HEK293 (cell line): ENCODE measurements at regions not wholly inside any gene's neighbourhood (a gene's known extent, or its start where the extent isn't known, plus 50 kb on each side); places are given as distances from the start of the nearest gene placed in this dataset.

Experiments used
- CTCF ChIA-PET: fragments of 350-600 bp; formaldehyde crosslinking; extraction: SDS; loops from one replicate; lab custom pipeline; 2021; ENCODE audit warnings: antibody characterized with exemption; lab: Yijun Ruan, JAX
- POLR2A ChIA-PET: fragments of 300-600 bp; formaldehyde crosslinking; extraction: SDS; loops from one replicate; lab custom pipeline; 2020; ENCODE audit warnings: antibody characterized with exemption, inconsistent platforms; lab: Yijun Ruan, JAX
- H3K27ac ChIP-seq: fragments of 200-500 bp; sonication (Bioruptor generic); 2 replicates; pipeline ENCODE4 v1.5.1; 2014; ENCODE audit warnings: low read depth, low read length, control low read depth, inconsistent platforms; ENCODE audit errors: extremely low read depth
- H3K36me3 ChIP-seq, 2 experiments: fragments of 200-500 bp in 1 of 2; sonication (Bioruptor generic) in 1 of 2; 1 replicate in 1 of 2; 2 replicates in 1 of 2; pipeline ENCODE4 v1.5.1; 2014 to 2017; ENCODE audit warnings: inconsistent platforms in 2 of 2, low read length in 2 of 2; ENCODE audit not compliant: control insufficient read depth in 2 of 2, insufficient read depth in 1 of 2
- H3K4me1 ChIP-seq: fragments of 200-500 bp; sonication (Bioruptor generic); 2 replicates; pipeline ENCODE4 v1.5.1; 2014; ENCODE audit warnings: mild to moderate bottlenecking, low read length, inconsistent platforms; ENCODE audit not compliant: control insufficient read depth, insufficient read depth
- H3K4me3 ChIP-seq: 2 replicates; pipeline ENCODE4 v1.5.1; 2011; ENCODE audit warnings: low read depth, mild to moderate bottlenecking, control low read depth, low read length, moderate library complexity
- H3K9me3 ChIP-seq: fragments of 200-500 bp; sonication (Bioruptor generic); 2 replicates; pipeline ENCODE4 v1.5.1; 2014; ENCODE audit warnings: low read depth, low read length, inconsistent platforms; ENCODE audit not compliant: control insufficient read depth, insufficient read depth
- BCL11A ChIP-seq: fragments of 450-650 bp; formaldehyde crosslinking; IDR thresholded peaks from 2 replicates; pipeline ENCODE4 v1.5.1; 2016; ENCODE audit warnings: low read depth, missing biosample characterization, missing genetic modification characterization
- BCL11B ChIP-seq: fragments of 450-650 bp; formaldehyde crosslinking; IDR thresholded peaks from 2 replicates; pipeline ENCODE4 v1.5.1; 2016; ENCODE audit warnings: low read depth, missing biosample characterization, missing genetic modification characterization
- GFI1B ChIP-seq: fragments of 450-650 bp; formaldehyde crosslinking; IDR thresholded peaks from 2 replicates; pipeline ENCODE4 v1.5.1; 2016; ENCODE audit warnings: missing biosample characterization, missing genetic modification characterization
- KLF1 ChIP-seq: fragments of 450-650 bp; formaldehyde crosslinking; IDR thresholded peaks from 2 replicates; pipeline ENCODE4 v1.5.1; 2016; ENCODE audit warnings: missing biosample characterization, missing genetic modification characterization
- KLF7 ChIP-seq: fragments of 450-650 bp; formaldehyde crosslinking; IDR thresholded peaks from 2 replicates; pipeline ENCODE4 v1.5.1; 2016; ENCODE audit warnings: missing biosample characterization, missing genetic modification characterization, borderline replicate concordance
- KLF9 ChIP-seq: fragments of 450-650 bp; formaldehyde crosslinking; IDR thresholded peaks from 2 replicates; pipeline ENCODE4 v1.5.1; 2016; ENCODE audit warnings: missing biosample characterization, missing genetic modification characterization, low read depth
- MZF1 ChIP-seq: fragments of 450-650 bp; formaldehyde crosslinking; IDR thresholded peaks from 2 replicates; pipeline ENCODE4 v1.5.1; 2017; ENCODE audit warnings: missing biosample characterization, missing genetic modification characterization, borderline replicate concordance
- OSR2 ChIP-seq: fragments of 450-650 bp; formaldehyde crosslinking; IDR thresholded peaks from 2 replicates; pipeline ENCODE4 v1.5.1; 2016; ENCODE audit warnings: missing biosample characterization, missing genetic modification characterization
- WT1 ChIP-seq: fragments of 450-650 bp; formaldehyde crosslinking; IDR thresholded peaks from 2 replicates; pipeline ENCODE4 v1.5.1; 2016; ENCODE audit warnings: missing biosample characterization, missing genetic modification characterization
- ZFHX2 ChIP-seq: fragments of 450-650 bp; formaldehyde crosslinking; conservative IDR thresholded peaks from 2 replicates; pipeline ENCODE4 v1.5.1; 2016; ENCODE audit warnings: missing biosample characterization, missing genetic modification characterization
- ZFP41 ChIP-seq: fragments of 450-650 bp; formaldehyde crosslinking; IDR thresholded peaks from 2 replicates; pipeline ENCODE4 v1.5.1; 2016; ENCODE audit warnings: missing biosample characterization, missing genetic modification characterization, borderline replicate concordance
- ZFP69B ChIP-seq: fragments of 450-650 bp; formaldehyde crosslinking; IDR thresholded peaks from 2 replicates; pipeline ENCODE4 v1.5.1; 2016; ENCODE audit warnings: missing biosample characterization, missing genetic modification characterization
- ZNF19 ChIP-seq: fragments of 450-650 bp; formaldehyde crosslinking; IDR thresholded peaks from 2 replicates; pipeline ENCODE4; 2016; ENCODE audit warnings: missing biosample characterization, missing genetic modification characterization, low read depth
- ZNF248 ChIP-seq: fragments of 450-650 bp; formaldehyde crosslinking; IDR thresholded peaks from 2 replicates; pipeline ENCODE4 v1.5.1; 2017; ENCODE audit warnings: missing biosample characterization, missing genetic modification characterization
- ZNF324 ChIP-seq: fragments of 450-650 bp; formaldehyde crosslinking; IDR thresholded peaks from 2 replicates; pipeline ENCODE4 v1.5.1; 2016; ENCODE audit warnings: missing biosample characterization, missing genetic modification characterization
- ZNF335 ChIP-seq: fragments of 450-650 bp; formaldehyde crosslinking; conservative IDR thresholded peaks from 2 replicates; pipeline ENCODE4 v1.5.1; 2016; ENCODE audit warnings: missing biosample characterization, missing genetic modification characterization
- ZNF366 ChIP-seq: fragments of 450-650 bp; formaldehyde crosslinking; conservative IDR thresholded peaks from 2 replicates; pipeline ENCODE4 v1.5.1; 2016; ENCODE audit warnings: missing biosample characterization, missing genetic modification characterization
- ZNF404 ChIP-seq: fragments of 450-650 bp; formaldehyde crosslinking; IDR thresholded peaks from 2 replicates; pipeline ENCODE4 v1.5.1; 2017; ENCODE audit warnings: missing biosample characterization, missing genetic modification characterization
- ZNF529 ChIP-seq: fragments of 450-650 bp; formaldehyde crosslinking; IDR thresholded peaks from 2 replicates; pipeline ENCODE4 v1.5.1; 2017; ENCODE audit warnings: missing genetic modification characterization, missing biosample characterization; ENCODE audit not compliant: insufficient replicate concordance
- ZNF530 ChIP-seq: fragments of 450-650 bp; formaldehyde crosslinking; IDR thresholded peaks from 2 replicates; pipeline ENCODE4 v1.5.1; 2016; ENCODE audit warnings: low read depth, missing biosample characterization, missing genetic modification characterization
- ZNF560 ChIP-seq: fragments of 450-650 bp; formaldehyde crosslinking; IDR thresholded peaks from 2 replicates; pipeline ENCODE4 v1.5.1; 2017; ENCODE audit warnings: missing biosample characterization, missing genetic modification characterization, borderline replicate concordance
- ZNF571 ChIP-seq: fragments of 450-650 bp; formaldehyde crosslinking; IDR thresholded peaks from 2 replicates; pipeline ENCODE4 v1.5.0; 2017; ENCODE audit warnings: missing biosample characterization, missing genetic modification characterization
- ZNF580 ChIP-seq: fragments of 450-650 bp; formaldehyde crosslinking; IDR thresholded peaks from 2 replicates; pipeline ENCODE4 v1.5.1; 2016; ENCODE audit warnings: missing biosample characterization, missing genetic modification characterization
- ZNF596 ChIP-seq: fragments of 450-650 bp; IDR thresholded peaks from 2 replicates; pipeline ENCODE4 v1.5.0; 2018; ENCODE audit warnings: missing biosample characterization, mild to moderate bottlenecking, missing genetic modification characterization, moderate library complexity
- ZNF600 ChIP-seq: fragments of 450-650 bp; formaldehyde crosslinking; IDR thresholded peaks from 2 replicates; pipeline ENCODE4 v1.5.1; 2016; ENCODE audit warnings: missing biosample characterization, missing genetic modification characterization
- ZNF677 ChIP-seq: fragments of 450-650 bp; IDR thresholded peaks from 2 replicates; pipeline ENCODE4 v1.5.0; 2018; ENCODE audit warnings: missing biosample characterization, mild to moderate bottlenecking, missing genetic modification characterization, moderate library complexity
- ZNF692 ChIP-seq: fragments of 450-650 bp; formaldehyde crosslinking; IDR thresholded peaks from 2 replicates; pipeline ENCODE4 v1.5.1; 2016; ENCODE audit warnings: missing biosample characterization, missing genetic modification characterization
- ZNF701 ChIP-seq: fragments of 450-650 bp; formaldehyde crosslinking; IDR thresholded peaks from 2 replicates; pipeline ENCODE4 v1.5.1; 2016; ENCODE audit warnings: missing biosample characterization, missing genetic modification characterization
- ZNF776 ChIP-seq: fragments of 450-650 bp; formaldehyde crosslinking; IDR thresholded peaks from 2 replicates; pipeline ENCODE4 v1.5.0; 2017; ENCODE audit warnings: missing biosample characterization, missing genetic modification characterization, borderline replicate concordance
- ZSCAN18 ChIP-seq: fragments of 450-650 bp; formaldehyde crosslinking; IDR thresholded peaks from 2 replicates; pipeline ENCODE4 v1.5.1; 2016; ENCODE audit warnings: missing biosample characterization, missing genetic modification characterization
- TF ChIP-seq, protein P1 (sequence below): fragments of 450-650 bp; formaldehyde crosslinking; IDR thresholded peaks from 2 replicates; pipeline ENCODE4 v1.5.1; 2017; ENCODE audit warnings: missing biosample characterization, missing genetic modification characterization

GRCh38 chr6:149248693-149249369, 68.7 kb upstream of the TAB2 start (continued):
- TF ChIP-seq ZNF692 (0 out of 2 replicates have a peak, but pooled peaks have one; percentile 28), ZSCAN18 (peak; percentile 77; the same call in 1 of the 2 replicates), ZNF248 (tag by site-specific recombination) (0 out of 2 replicates have a peak, but pooled peaks have one; percentile 65), BCL11B (tag by site-specific recombination) (no peak), KLF7 (tag by site-specific recombination) (peak; percentile 79; the same call in 1 of the 2 replicates)

DNA sequence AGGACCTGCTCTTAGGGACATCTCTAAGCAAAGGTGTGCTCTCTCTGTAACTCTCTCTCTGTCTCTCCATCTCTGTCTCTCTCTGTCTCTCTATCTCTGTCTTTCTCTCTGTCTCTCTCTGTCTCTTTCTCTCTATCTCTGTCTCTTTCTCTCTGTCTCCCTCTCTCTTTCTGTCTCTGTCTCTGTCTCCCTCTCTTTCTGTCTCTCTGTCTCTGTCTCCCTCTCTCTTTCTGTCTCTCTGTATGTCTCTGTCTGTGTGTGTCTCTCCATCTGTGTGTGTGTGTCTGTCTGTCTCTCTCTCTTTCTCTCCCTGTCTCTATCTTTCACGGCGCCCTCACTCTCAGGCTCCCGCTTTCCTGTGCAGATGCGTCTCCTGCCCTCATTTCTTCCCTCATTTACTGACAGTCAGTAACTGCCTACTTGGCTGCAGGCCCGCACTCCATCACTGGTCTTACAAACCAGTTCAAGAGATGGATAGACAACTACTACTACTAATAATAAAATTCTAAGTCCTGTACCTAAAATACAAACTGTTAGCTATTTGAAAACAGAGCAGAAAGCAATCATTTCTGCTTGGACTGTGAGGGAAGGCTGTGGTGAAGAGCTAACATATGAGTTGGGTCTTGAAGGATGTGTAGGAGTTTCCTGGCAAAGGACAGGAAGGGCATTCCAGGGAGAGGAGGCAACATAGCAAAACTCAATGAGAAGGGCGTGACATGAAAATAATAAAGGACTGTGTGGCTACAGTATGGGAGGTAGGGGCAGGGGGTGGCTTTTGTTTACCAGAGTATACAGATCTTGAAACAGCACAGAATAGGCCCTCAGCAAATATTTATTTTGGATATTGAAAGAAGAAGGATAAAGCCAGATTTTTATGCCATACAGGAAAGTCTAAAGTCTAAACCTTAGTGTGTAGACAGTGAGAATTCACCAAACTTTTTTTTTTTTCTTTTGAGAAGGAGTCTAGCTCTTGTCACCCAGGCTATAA, 67.8 kb upstream of the TAB2 start:
- Histone ChIP-seq H3K4me1 (no peaks in the 10 kb centered on the region), H3K36me3 (no peaks in the 10 kb centered on the region), H3K9me3 (no peaks in the 10 kb centered on the region), H3K27ac (no peak overlapping the region), H3K4me3 (no peak overlapping the region)
- POLR2A ChIA-PET = no interaction called here
- CTCF ChIA-PET = interaction anchor here (0.5 kb wide), 1 partner anchor 59 kb away, joined by 4 read pairs; no protein-coding TSS in a partner anchor
- no peak for TF ChIP-seq ZNF560 (tag by site-specific recombination)
- TF ChIP-seq ZNF335 (tag by site-specific recombination) = no peak
- TF ChIP-seq ZNF701 (tag by site-specific recombination) = no peak
- TF ChIP-seq ZNF19 (tag by site-specific recombination) = no peak
- TF ChIP-seq ZNF571 (tag by site-specific recombination) = no peak
- TF ChIP-seq MZF1 (tag by site-specific recombination) = no peak
- no peak for TF ChIP-seq ZNF404 (tag by site-specific recombination)
- TF ChIP-seq, protein P1, sequence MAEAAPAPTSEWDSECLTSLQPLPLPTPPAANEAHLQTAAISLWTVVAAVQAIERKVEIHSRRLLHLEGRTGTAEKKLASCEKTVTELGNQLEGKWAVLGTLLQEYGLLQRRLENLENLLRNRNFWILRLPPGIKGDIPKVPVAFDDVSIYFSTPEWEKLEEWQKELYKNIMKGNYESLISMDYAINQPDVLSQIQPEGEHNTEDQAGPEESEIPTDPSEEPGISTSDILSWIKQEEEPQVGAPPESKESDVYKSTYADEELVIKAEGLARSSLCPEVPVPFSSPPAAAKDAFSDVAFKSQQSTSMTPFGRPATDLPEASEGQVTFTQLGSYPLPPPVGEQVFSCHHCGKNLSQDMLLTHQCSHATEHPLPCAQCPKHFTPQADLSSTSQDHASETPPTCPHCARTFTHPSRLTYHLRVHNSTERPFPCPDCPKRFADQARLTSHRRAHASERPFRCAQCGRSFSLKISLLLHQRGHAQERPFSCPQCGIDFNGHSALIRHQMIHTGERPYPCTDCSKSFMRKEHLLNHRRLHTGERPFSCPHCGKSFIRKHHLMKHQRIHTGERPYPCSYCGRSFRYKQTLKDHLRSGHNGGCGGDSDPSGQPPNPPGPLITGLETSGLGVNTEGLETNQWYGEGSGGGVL (tag by site-specific recombination) = no peak
- no peak for TF ChIP-seq OSR2 (tag by site-specific recombination)
- no peak for TF ChIP-seq ZFP69B
- TF ChIP-seq ZNF366 = peak; percentile 61
- no peak for TF ChIP-seq ZNF580 (tag by site-specific recombination)
- no peak for TF ChIP-seq GFI1B (tag by site-specific recombination)
- no peak for TF ChIP-seq ZFP41 (tag by site-specific recombination)
- 0 out of 2 replicates have a peak, but pooled peaks have one; percentile 28 for TF ChIP-seq ZFHX2 (tag by site-specific recombination)
- no peak for TF ChIP-seq ZNF530
- no peak for TF ChIP-seq ZNF529 (tag by site-specific recombination)
- TF ChIP-seq KLF9 (tag by site-specific recombination) = peak; percentile 2; the same call in 1 of the 2 replicates
- peak; percentile 81; the same call in 1 of the 2 replicates for TF ChIP-seq ZNF776 (tag by site-specific recombination)
- no peak for TF ChIP-seq ZNF677
- no peak for TF ChIP-seq BCL11A (tag by site-specific recombination)
- TF ChIP-seq ZNF596 = peak; percentile 83
- TF ChIP-seq KLF7 (tag by site-specific recombination) = 0 out of 2 replicates have a peak, but pooled peaks have one; percentile 4
- no peak for TF ChIP-seq ZNF324 (tag by site-specific recombination)
- no peak for TF ChIP-seq WT1 (tag by site-specific recombination)
- TF ChIP-seq KLF1 (tag by site-specific recombination) = peak; percentile 79
- no peak for TF ChIP-seq ZNF600 (tag by site-specific recombination)
